GM18499 (cell line): ENCODE measurements at regions not wholly inside any gene's neighbourhood (a gene's known extent, or its start where the extent isn't known, plus 50 kb on each side); places are given as distances from the start of the nearest gene placed in this dataset.
"Not testable (repeated sequence)": the region's sequence is repeated elsewhere in the genome, so short reads cannot be mapped to it uniquely, and the experiment has no call there.

Experiments
- ATAC-seq: cut with Tn5 transposase; IDR thresholded peaks from one replicate; pipeline ENCODE4 v1.9.1; 2021; ENCODE audit warnings: moderate number of reproducible peaks; ENCODE audit not compliant: insufficient read depth, unreplicated experiment

- no peak for ATAC-seq
These were observed 383.7 kb downstream of the CENPW start for GRCh38 chr6:126723541-126724170.

GRCh38 chr6:126724821-126725220 lies 384.9 kb downstream of the CENPW start:
- no peak for ATAC-seq

GRCh38 chr6:126726454-126726853 lies 386.5 kb downstream of the CENPW start:
- not testable (repeated sequence) for ATAC-seq

- no peak for ATAC-seq
These were observed 380.3 kb upstream of the RSPO3 start for GRCh38 chr6:126738146-126738545.

GRCh38 chr6:126738641-126739040 lies 379.8 kb upstream of the RSPO3 start:
- ATAC-seq, result no peak

GRCh38 chr6:126743076-126743475 lies 375.4 kb upstream of the RSPO3 start:
- ATAC-seq, result no peak

GRCh38 chr6:126747728-126748540 lies 370.5 kb upstream of the RSPO3 start:
- no peak for ATAC-seq

- ATAC-seq, result no peak
These were observed 364.9 kb upstream of the RSPO3 start for GRCh38 chr6:126753606-126754005.

- ATAC-seq, result no peak
These were observed 356.6 kb upstream of the RSPO3 start for GRCh38 chr6:126761854-126762253.

- no peak for ATAC-seq
These were observed 354.4 kb upstream of the RSPO3 start for GRCh38 chr6:126764104-126764503.

GRCh38 chr6:126764671-126765070 lies 353.8 kb upstream of the RSPO3 start:
- ATAC-seq, result no peak

- ATAC-seq, result no peak
These were observed 351.7 kb upstream of the RSPO3 start for GRCh38 chr6:126766820-126767219.

GRCh38 chr6:126767711-126768110 lies 350.8 kb upstream of the RSPO3 start:
- ATAC-seq, result no peak

- no peak for ATAC-seq
These were observed 348.3 kb upstream of the RSPO3 start for GRCh38 chr6:126770176-126770575.

- no peak for ATAC-seq
These were observed 345.2 kb upstream of the RSPO3 start for GRCh38 chr6:126773112-126773805.

- ATAC-seq, result no peak
These were observed 339.1 kb upstream of the RSPO3 start for GRCh38 chr6:126779331-126779730.

GRCh38 chr6:126781582-126781981 lies 336.9 kb upstream of the RSPO3 start:
- no peak for ATAC-seq

- ATAC-seq, result no peak
These were observed 334.2 kb upstream of the RSPO3 start for GRCh38 chr6:126784161-126784790.

- ATAC-seq, result no peak
These were observed 332.2 kb upstream of the RSPO3 start for GRCh38 chr6:126786262-126786661.

- no peak for ATAC-seq
These were observed 330.8 kb upstream of the RSPO3 start for GRCh38 chr6:126787635-126788034.

GRCh38 chr6:126788861-126789365 lies 329.6 kb upstream of the RSPO3 start:
- no peak for ATAC-seq
